H54 (cell line): ENCODE measurements at regions not wholly inside any gene's neighbourhood (a gene's known extent, or its start where the extent isn't known, plus 50 kb on each side); places are given as distances from the start of the nearest gene placed in this dataset.
"Not testable (repeated sequence)": the region's sequence is repeated elsewhere in the genome, so short reads cannot be mapped to it uniquely, and the experiment has no call there.

Experiments
- DNase-seq: peaks from one replicate; pipeline ENCODE4 v3.0.0; 2011; ENCODE audit warnings: low spot score, mixed read lengths; ENCODE audit not compliant: insufficient read length
- FAIRE-seq: peaks from 3 replicates; lab custom pipeline; 2011; peaks lifted over from hg19 to GRCh38; lab: Jason Lieb, UNC
- POLR2A ChIP-seq: IDR thresholded peaks from 2 replicates; pipeline ENCODE4 v1.6.1; 2011; ENCODE audit warnings: low read depth, mild to moderate bottlenecking, low read length

- no peak for FAIRE-seq
- DNase-seq: no peak
- TF ChIP-seq POLR2A: no peak
Measured at GRCh38 chr3:31103623-31104180, 209.2 kb upstream of the GADL1 start.

- DNase-seq (no peak), FAIRE-seq (no peak)
- TF ChIP-seq POLR2A: no peak
Measured at GRCh38 chr3:31105011-31105410, 210.6 kb upstream of the GADL1 start.

- TF ChIP-seq POLR2A: no peak
- FAIRE-seq (peak; percentile 97), DNase-seq (peak; percentile 47)
Measured at GRCh38 chr3:31105438-31106077, 211.1 kb upstream of the GADL1 start.

- peak; percentile 84 for FAIRE-seq
- TF ChIP-seq POLR2A: no peak
- DNase-seq: peak; percentile 8
Measured at GRCh38 chr3:31106204-31106603, 211.7 kb upstream of the GADL1 start.

GRCh38 chr3:31106912-31107311, 212.5 kb upstream of the GADL1 start:
- FAIRE-seq: no peak
- DNase-seq: no peak
- TF ChIP-seq POLR2A: no peak

GRCh38 chr3:31114929-31115283, 220.4 kb upstream of the GADL1 start:
- TF ChIP-seq POLR2A: no peak
- DNase-seq (no peak), FAIRE-seq (no peak)

- not testable (repeated sequence) for DNase-seq, FAIRE-seq
Measured at GRCh38 chr3:31115531-31115930, 221.1 kb upstream of the GADL1 start.

- FAIRE-seq (no peak), DNase-seq (no peak)
- no peak for TF ChIP-seq POLR2A
Measured at GRCh38 chr3:31116651-31117050, 222.2 kb upstream of the GADL1 start.

- DNase-seq (no peak), FAIRE-seq (no peak)
- no peak for TF ChIP-seq POLR2A
Measured at GRCh38 chr3:31117854-31118253, 223.4 kb upstream of the GADL1 start.

GRCh38 chr3:31124373-31124772, 229.9 kb upstream of the GADL1 start:
- FAIRE-seq: no peak
- TF ChIP-seq POLR2A: no peak
- no peak for DNase-seq

- FAIRE-seq: no peak
- no peak for DNase-seq
- TF ChIP-seq POLR2A: no peak
Measured at GRCh38 chr3:31125413-31126020, 231.1 kb upstream of the GADL1 start.

GRCh38 chr3:31129241-31129640, 234.8 kb upstream of the GADL1 start:
- no peak for TF ChIP-seq POLR2A
- no peak for FAIRE-seq
- no peak for DNase-seq

GRCh38 chr3:31132132-31132769, 237.8 kb upstream of the GADL1 start:
- FAIRE-seq (peak; percentile 33), DNase-seq (peak; percentile 5)
- no peak for TF ChIP-seq POLR2A

- DNase-seq (no peak), FAIRE-seq (no peak)
- no peak for TF ChIP-seq POLR2A
Measured at GRCh38 chr3:31133541-31133940, 239.1 kb upstream of the GADL1 start.
